ENCODE measurements at regions not wholly inside any gene's neighbourhood (a gene's known extent, or its start where the extent isn't known, plus 50 kb on each side); places are given as distances from the start of the nearest gene placed in this dataset.

- Histone ChIP-seq H3K4me3 (ENCODE audit: low read length) (no peak overlapping the region), H3K27me3 (ENCODE audit: insufficient read depth, low read depth, low read length) (no peaks in the 10 kb centered on the region), H2AFZ (ENCODE audit: low read depth, low read length) (no peak overlapping the region), H3K9me2 (ENCODE audit: insufficient read depth, low read length) (no peaks in the 10 kb centered on the region), H3K27ac (ENCODE audit: low read length) (no peak overlapping the region), H3K9ac (ENCODE audit: low read length) (no peak overlapping the region), H3K9me3 (ENCODE audit: low read length) (no peaks in the 10 kb centered on the region), H4K20me1 (ENCODE audit: insufficient read depth) (no peaks in the 10 kb centered on the region), H3F3A (ENCODE audit: insufficient read depth, low read length, poor library complexity, severe bottlenecking) (no peaks in the 10 kb centered on the region), H3K4me2 (ENCODE audit: low read length) (no peak overlapping the region), H3K36me3 (ENCODE audit: insufficient read depth, low read length) (no peaks in the 10 kb centered on the region), H3K79me2 (replicated peaks; ENCODE audit: insufficient read depth, low read length) (no peaks in the 10 kb centered on the region)
- TF ChIP-seq RAD21 (conservative IDR thresholded peaks at IDR 0.05) (no peak), SMC3 (conservative IDR thresholded peaks at IDR 0.05; ENCODE audit: poor library complexity) (no peak), REST (IDR thresholded peaks at IDR 0.05; ENCODE audit: borderline replicate concordance) (peak; percentile 27), POLR2AphosphoS5 (IDR thresholded peaks at IDR 0.05) (no peak)
Measured at GRCh38 chr4:23458054-23458453, 431.8 kb downstream of the PPARGC1A start.

- Histone ChIP-seq H3F3A (ENCODE audit: insufficient read depth, low read length, poor library complexity, severe bottlenecking) (no peaks in the 10 kb centered on the region), H3K9me3 (ENCODE audit: low read length) (no peaks in the 10 kb centered on the region), H3K4me2 (ENCODE audit: low read length) (no peak overlapping the region), H3K27ac (ENCODE audit: low read length) (no peak overlapping the region), H3K4me3 (ENCODE audit: low read length) (no peak overlapping the region), H4K20me1 (ENCODE audit: insufficient read depth) (no peaks in the 10 kb centered on the region), H3K36me3 (ENCODE audit: insufficient read depth, low read length) (no peaks in the 10 kb centered on the region), H3K27me3 (ENCODE audit: insufficient read depth, low read depth, low read length) (no peaks in the 10 kb centered on the region), H3K9me2 (ENCODE audit: insufficient read depth, low read length) (no peaks in the 10 kb centered on the region), H3K79me2 (replicated peaks; ENCODE audit: insufficient read depth, low read length) (no peaks in the 10 kb centered on the region), H2AFZ (ENCODE audit: low read depth, low read length) (no peak overlapping the region), H3K9ac (ENCODE audit: low read length) (no peak overlapping the region)
- TF ChIP-seq POLR2AphosphoS5 (IDR thresholded peaks at IDR 0.05) (no peak), CTCF (IDR thresholded peaks at IDR 0.05; ENCODE audit: poor library complexity, severe bottlenecking) (no peak), TAF1 (IDR thresholded peaks at IDR 0.05; ENCODE audit: low read depth) (no peak), REST (IDR thresholded peaks at IDR 0.05; ENCODE audit: borderline replicate concordance) (no peak), RAD21 (conservative IDR thresholded peaks at IDR 0.05) (no peak), EZH2 (IDR thresholded peaks at IDR 0.05; ENCODE audit: borderline replicate concordance, insufficient read depth, low read length, poor library complexity, severe bottlenecking) (no peak), SMC3 (conservative IDR thresholded peaks at IDR 0.05; ENCODE audit: poor library complexity) (no peak), EP300 (conservative IDR thresholded peaks at IDR 0.05; ENCODE audit: poor library complexity, severe bottlenecking) (no peak), MXI1 (conservative IDR thresholded peaks at IDR 0.05; ENCODE audit: poor library complexity, severe bottlenecking) (no peak)
Measured at GRCh38 chr4:23456864-23457263, 433.0 kb downstream of the PPARGC1A start.

All from neural cell (in vitro differentiated cells).